Lower leg skin (tissue), 3 donors: ENCODE measurements at regions not wholly inside any gene's neighbourhood (a gene's known extent, or its start where the extent isn't known, plus 50 kb on each side); places are given as distances from the start of the nearest gene placed in this dataset.

Source experiments
- CTCF ChIP-seq, 3 donors: fragments of 450-650 bp; IDR thresholded peaks; one replicate each; pipeline ENCODE4 v1.5.1; 2016; ENCODE audit warnings: antibody characterized with exemption in 3 of 3, mild to moderate bottlenecking in 3 of 3, moderate library complexity in 2 of 3
- POLR2A ChIP-seq, 2 donors: fragments of 450-650 bp; IDR thresholded peaks; one replicate each; pipeline ENCODE4 v1.6.1; 2016 to 2017; ENCODE audit warnings: antibody characterized with exemption in 2 of 2, mild to moderate bottlenecking in 1 of 2, moderate library complexity in 1 of 2

- TF ChIP-seq CTCF (IDR thresholded peaks at IDR 0.05) (no peak), POLR2A (IDR thresholded peaks at IDR 0.05) (no peak)
Measured at GRCh38 chr3:150341891-150342290, 66.2 kb upstream of the TSC22D2 start.
